IMR-90 (cell line): ENCODE measurements at regions not wholly inside any gene's neighbourhood (a gene's known extent, or its start where the extent isn't known, plus 50 kb on each side); places are given as distances from the start of the nearest gene placed in this dataset.

Experiments used
- ATAC-seq: fragments of 200-7000 bp; cut with Tn5 transposase; 2 replicates; pipeline ENCODE4 v1.9.1; 2020; ENCODE audit warnings: low read depth, mild to moderate bottlenecking, moderate library complexity
- BruUV-seq: library from RNA; stranded (reverse); fragments of 400-500 nt; replicated peaks from 2 replicates; lab custom pipeline; 2021; lab: Mats Ljungman, UMichigan
- CTCF ChIA-PET: fragments of 300-600 bp; formaldehyde crosslinking; extraction: SDS; loops from one replicate; lab custom pipeline; 2021; ENCODE audit warnings: antibody characterized with exemption; lab: Yijun Ruan, JAX
- POLR2A ChIA-PET: fragments of 300-600 bp; sonication (Branson Sonifier 250); formaldehyde crosslinking; loops from one replicate; lab custom pipeline; 2022; ENCODE audit warnings: antibody characterized with exemption; ENCODE audit not compliant: unreplicated experiment; lab: Charles Lee
- DNase-seq: peaks from one replicate; pipeline ENCODE4 v3.0.0; 2013
- H2AFZ ChIP-seq: replicated peaks from 2 replicates; pipeline ENCODE3; 2013; ENCODE audit warnings: low read length, mild to moderate bottlenecking; ENCODE audit not compliant: poor library complexity
- H2AK5ac ChIP-seq: 2 replicates; pipeline ENCODE4 v1.6.1; 2013; ENCODE audit warnings: low read depth, low read length, inconsistent platforms
- H2AK9ac ChIP-seq: replicated peaks from 2 replicates; pipeline ENCODE3; 2013; ENCODE audit warnings: mild to moderate bottlenecking, low read depth, low read length, moderate library complexity; ENCODE audit not compliant: poor library complexity
- H2BK120ac ChIP-seq: 2 replicates; pipeline ENCODE4 v1.6.1; 2013; ENCODE audit warnings: low read depth, low read length, inconsistent platforms
- H2BK15ac ChIP-seq: 3 replicates; pipeline ENCODE4 v1.6.1; 2013; ENCODE audit warnings: low read depth, low read length, inconsistent platforms
- H2BK20ac ChIP-seq: 2 replicates; pipeline ENCODE4 v1.6.1; 2013; ENCODE audit warnings: low read depth, mild to moderate bottlenecking, inconsistent platforms, low read length, moderate library complexity
- H2BK5ac ChIP-seq: 2 replicates; pipeline ENCODE4 v1.6.1; 2013; ENCODE audit warnings: mild to moderate bottlenecking, low read depth, low read length, inconsistent platforms; ENCODE audit not compliant: poor library complexity, severe bottlenecking
- H3K14ac ChIP-seq: replicated peaks from 2 replicates; pipeline ENCODE4 v1.6.1; 2013; ENCODE audit warnings: low read depth, low read length, inconsistent platforms
- H3K18ac ChIP-seq: 2 replicates; pipeline ENCODE4 v1.6.1; 2013; ENCODE audit warnings: low read depth, low read length, control low read depth
- H3K23ac ChIP-seq: 2 replicates; pipeline ENCODE4 v1.6.1; 2013; ENCODE audit warnings: low read depth, low read length, inconsistent platforms
- H3K27ac ChIP-seq: 2 replicates; pipeline ENCODE4 v1.5.1; 2013; ENCODE audit warnings: mild to moderate bottlenecking, control low read depth, low read length; ENCODE audit not compliant: insufficient read depth
- H3K27me3 ChIP-seq: 2 replicates; pipeline ENCODE4 v1.6.1; 2013; ENCODE audit warnings: low read length; ENCODE audit not compliant: control insufficient read depth, insufficient read depth
- H3K36me3 ChIP-seq: 2 replicates; pipeline ENCODE4 v1.6.1; 2013; ENCODE audit warnings: low read length, mixed read lengths; ENCODE audit not compliant: control insufficient read depth, insufficient read depth
- H3K4ac ChIP-seq: 2 replicates; pipeline ENCODE4 v1.6.1; 2013; ENCODE audit warnings: low read depth, low read length, inconsistent platforms
- H3K4me1 ChIP-seq: 2 replicates; pipeline ENCODE4 v1.6.1; 2013; ENCODE audit warnings: low read length, mixed read lengths; ENCODE audit not compliant: control insufficient read depth, insufficient read depth
- H3K4me2 ChIP-seq: 2 replicates; pipeline ENCODE4 v1.6.1; 2013; ENCODE audit warnings: low read depth, mild to moderate bottlenecking, control low read depth, low read length, moderate library complexity
- H3K4me3 ChIP-seq: 2 replicates; pipeline ENCODE4 v1.5.1; 2013; ENCODE audit warnings: low read depth, mild to moderate bottlenecking, control low read depth, low read length, moderate library complexity; ENCODE audit not compliant: insufficient read depth
- H3K56ac ChIP-seq: 2 replicates; pipeline ENCODE4 v1.6.1; 2013; ENCODE audit warnings: low read length, inconsistent platforms; ENCODE audit not compliant: insufficient read depth; ENCODE audit errors: extremely low read depth
- H3K79me1 ChIP-seq, 2 experiments: 2 replicates each; pipeline ENCODE4 v1.6.1; 2013; ENCODE audit warnings: low read length in 2 of 2, inconsistent platforms in 1 of 2, low read depth in 1 of 2
- H3K9ac ChIP-seq: 2 replicates; pipeline ENCODE4 v1.6.1; 2013; ENCODE audit warnings: low read depth, low read length, control low read depth
- H3K9me1 ChIP-seq: 2 replicates; pipeline ENCODE4 v1.6.1; 2013; ENCODE audit warnings: low read length, inconsistent platforms; ENCODE audit not compliant: insufficient read depth
- H3K9me3 ChIP-seq: 2 replicates; pipeline ENCODE4 v1.6.1; 2013; ENCODE audit warnings: low read length; ENCODE audit not compliant: control insufficient read depth, insufficient read depth
- H4K20me1 ChIP-seq: 2 replicates; pipeline ENCODE4 v1.6.1; 2013; ENCODE audit warnings: low read length, inconsistent platforms; ENCODE audit not compliant: insufficient read depth
- H4K5ac ChIP-seq: 2 replicates; pipeline ENCODE4 v1.6.1; 2013; ENCODE audit warnings: mild to moderate bottlenecking, low read depth, low read length, control low read depth
- H4K8ac ChIP-seq, 2 experiments: 2 replicates each; pipeline ENCODE4 v1.6.1; 2013; ENCODE audit warnings: low read depth in 2 of 2, low read length in 2 of 2, control low read depth in 1 of 2, inconsistent platforms in 1 of 2
- H4K91ac ChIP-seq: 2 replicates; pipeline ENCODE4 v1.6.1; 2013; ENCODE audit warnings: low read depth, low read length, inconsistent platforms; ENCODE audit not compliant: insufficient read depth
- BHLHE40 ChIP-seq: fragments of 150-350 bp; IDR thresholded peaks from 2 replicates; pipeline ENCODE4 v1.6.1; 2016; ENCODE audit warnings: mild to moderate bottlenecking, low read depth, low read length
- CEBPB ChIP-seq: IDR thresholded peaks from 2 replicates; pipeline ENCODE4 v1.6.1; 2012; ENCODE audit warnings: low read depth, low read length, improper control_type of control experiment
- CHD1 ChIP-seq: IDR thresholded peaks from 2 replicates; pipeline ENCODE4 v1.6.1; 2012; ENCODE audit warnings: low read depth, low read length, improper control_type of control experiment
- FOS ChIP-seq: fragments of 150-350 bp; IDR thresholded peaks from 2 replicates; pipeline ENCODE4 v1.6.1; 2016; ENCODE audit warnings: low read depth, low read length
- MAFK ChIP-seq: IDR thresholded peaks from 2 replicates; pipeline ENCODE4 v1.6.1; 2012; ENCODE audit warnings: low read depth, low read length, improper control_type of control experiment
- MAZ ChIP-seq: IDR thresholded peaks from 2 replicates; pipeline ENCODE4 v1.6.1; 2012; ENCODE audit warnings: low read depth, mild to moderate bottlenecking, low read length, improper control_type of control experiment, moderate library complexity, borderline replicate concordance
- MXI1 ChIP-seq: IDR thresholded peaks from 2 replicates; pipeline ENCODE4 v1.6.1; 2012; ENCODE audit warnings: low read depth, mild to moderate bottlenecking, low read length, moderate library complexity, borderline replicate concordance
- NFE2L2 ChIP-seq: fragments of 150-350 bp; IDR thresholded peaks from 2 replicates; pipeline ENCODE4 v1.6.1; 2016; ENCODE audit warnings: low read depth, mild to moderate bottlenecking, low read length
- POLR2A ChIP-seq: IDR thresholded peaks from 2 replicates; pipeline ENCODE4 v1.6.1; 2012; ENCODE audit warnings: mild to moderate bottlenecking, low read depth, low read length
- RAD21 ChIP-seq: IDR thresholded peaks from 2 replicates; pipeline ENCODE4 v1.6.1; 2012; ENCODE audit warnings: low read length, improper control_type of control experiment
- RCOR1 ChIP-seq: IDR thresholded peaks from 2 replicates; pipeline ENCODE4 v1.6.1; 2012; ENCODE audit warnings: mild to moderate bottlenecking, low read length, improper control_type of control experiment; ENCODE audit not compliant: insufficient replicate concordance
- RFX5 ChIP-seq: IDR thresholded peaks from 2 replicates; pipeline ENCODE4 v1.8.0; 2012; ENCODE audit warnings: low read depth, mild to moderate bottlenecking, low read length, moderate library complexity
- SMC3 ChIP-seq: fragments of 150-350 bp; IDR thresholded peaks from 2 replicates; pipeline ENCODE4 v1.6.1; 2016; ENCODE audit warnings: low read depth, mild to moderate bottlenecking, antibody characterized with exemption, low read length, moderate library complexity
- WGBS, 2 experiments: methylation state at CpG; one replicate each; pipeline versions ENCODE4 v1.1.5 to v1.1.7; 2013; ENCODE audit warnings: missing lambda C conversion rate in 2 of 2; ENCODE audit not compliant: insufficient read length in 1 of 2; ENCODE audit errors: extremely low coverage in 2 of 2; 5-methylcytosine and 5-hydroxymethylcytosine counted together
- dilution Hi-C: fragments of 300-500 bp; cut with HindIII; formaldehyde crosslinking; loops from one replicate; pipeline ENCODE4 v1.14.3; 2018; ENCODE audit warnings: low sequenced_read_pairs; ENCODE audit not compliant: unreplicated experiment
- in situ Hi-C: fragments of 300-500 bp; cut with MboI; formaldehyde crosslinking; loops from 3 replicates; pipeline ENCODE4 v1.14.3; 2019; ENCODE audit warnings: low sequenced_read_pairs, inconsistent platforms, mixed read lengths
- intact Hi-C: fragments of 100-400 bp; cut with micrococcal nuclease; formaldehyde crosslinking; loops from 2 replicates; pipeline ENCODE4 v1.10.0; 2022
- TF ChIP-seq, protein P1 (sequence below): conservative IDR thresholded peaks from 2 replicates; pipeline ENCODE4 v1.5.1; 2012; ENCODE audit warnings: mild to moderate bottlenecking, low read depth, low read length, improper control_type of control experiment
- TF ChIP-seq, protein P2 (sequence below): fragments of 150-350 bp; IDR thresholded peaks from 2 replicates; pipeline ENCODE4 v1.6.1; 2016; ENCODE audit warnings: low read depth, mild to moderate bottlenecking, low read length, moderate library complexity, borderline replicate concordance
- TF ChIP-seq, protein P3 (sequence below): fragments of 150-350 bp; IDR thresholded peaks from 2 replicates; pipeline ENCODE4 v1.6.1; 2017; ENCODE audit warnings: mild to moderate bottlenecking, antibody characterized with exemption, low read length, low read depth

DNA sequence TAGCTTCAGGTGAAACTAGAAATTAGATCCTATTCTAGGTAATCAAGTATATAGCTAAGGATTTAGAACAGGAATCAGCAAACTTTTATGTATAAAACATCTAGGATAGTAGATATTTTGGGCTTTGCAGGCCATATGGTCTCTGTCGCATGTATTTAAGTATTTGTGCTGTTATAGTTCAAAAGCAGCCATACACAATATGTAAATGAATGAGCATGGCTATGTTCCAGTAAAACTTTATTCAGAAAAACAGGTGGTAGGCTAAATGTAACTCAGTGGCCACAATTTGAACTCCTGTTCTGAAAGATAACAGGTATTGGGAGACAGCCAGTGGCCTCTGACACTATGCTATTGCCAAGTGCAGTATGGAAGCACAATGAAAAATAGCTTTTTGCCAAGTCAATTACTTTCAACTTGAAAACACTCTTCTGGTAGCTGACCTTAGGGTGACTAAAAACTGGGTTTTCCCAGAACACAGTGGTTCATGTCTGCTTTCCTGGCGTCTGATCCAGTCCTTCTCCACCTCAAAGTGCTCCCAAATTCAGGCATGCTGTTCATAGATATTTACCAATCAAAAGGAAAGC, 304.7 kb upstream of the SYT4 start:
- Histone ChIP-seq H2BK5ac (no peak overlapping the region), H3K9me3 (no peaks in the 10 kb centered on the region), H3K18ac (no peak overlapping the region), H3K4ac (no peak overlapping the region), H3K27me3 (no peaks in the 10 kb centered on the region), H3K9me1 (no peaks in the 10 kb centered on the region), H2AK5ac (no peak overlapping the region), H4K5ac (no peak overlapping the region), H3K4me1 (no peaks in the 10 kb centered on the region), H3K4me3 (no peak overlapping the region), H3K56ac (no peak overlapping the region), H4K91ac (no peak overlapping the region), H3K4me2 (no peak overlapping the region), H2AK9ac (no peak overlapping the region), H4K20me1 (no peaks in the 10 kb centered on the region), H2BK120ac (no peak overlapping the region), H3K23ac (no peak overlapping the region), H4K8ac (no peak overlapping the region), H3K79me1 (no peaks in the 10 kb centered on the region), H2BK15ac (no peak overlapping the region), H3K36me3 (no peaks in the 10 kb centered on the region), H3K9ac (no peak overlapping the region), H2BK20ac (no peak overlapping the region), H2AFZ (no peak overlapping the region), H3K27ac (no peak overlapping the region), H3K14ac (no peak overlapping the region)
- ChIA-PET CTCF (interaction anchor here (0.6 to 1.5 kb wide), 3 partner anchors 11 to 1514 kb away, joined by 3 to 5 read pairs (median 3); no protein-coding TSS in a partner anchor), POLR2A (no interaction called here)
- in situ Hi-C loops: loop anchor here (25.0 kb wide), 1 partner anchor 1470 kb away; no protein-coding TSS in a partner anchor
- intact Hi-C loops: no loop called here
- no peak for TF ChIP-seq MAFK
- TF ChIP-seq SMC3: no peak
- no peak for TF ChIP-seq MXI1
- no peak for TF ChIP-seq MAZ
- TF ChIP-seq BHLHE40: no peak
- TF ChIP-seq, protein P1, sequence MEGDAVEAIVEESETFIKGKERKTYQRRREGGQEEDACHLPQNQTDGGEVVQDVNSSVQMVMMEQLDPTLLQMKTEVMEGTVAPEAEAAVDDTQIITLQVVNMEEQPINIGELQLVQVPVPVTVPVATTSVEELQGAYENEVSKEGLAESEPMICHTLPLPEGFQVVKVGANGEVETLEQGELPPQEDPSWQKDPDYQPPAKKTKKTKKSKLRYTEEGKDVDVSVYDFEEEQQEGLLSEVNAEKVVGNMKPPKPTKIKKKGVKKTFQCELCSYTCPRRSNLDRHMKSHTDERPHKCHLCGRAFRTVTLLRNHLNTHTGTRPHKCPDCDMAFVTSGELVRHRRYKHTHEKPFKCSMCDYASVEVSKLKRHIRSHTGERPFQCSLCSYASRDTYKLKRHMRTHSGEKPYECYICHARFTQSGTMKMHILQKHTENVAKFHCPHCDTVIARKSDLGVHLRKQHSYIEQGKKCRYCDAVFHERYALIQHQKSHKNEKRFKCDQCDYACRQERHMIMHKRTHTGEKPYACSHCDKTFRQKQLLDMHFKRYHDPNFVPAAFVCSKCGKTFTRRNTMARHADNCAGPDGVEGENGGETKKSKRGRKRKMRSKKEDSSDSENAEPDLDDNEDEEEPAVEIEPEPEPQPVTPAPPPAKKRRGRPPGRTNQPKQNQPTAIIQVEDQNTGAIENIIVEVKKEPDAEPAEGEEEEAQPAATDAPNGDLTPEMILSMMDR: no peak
- TF ChIP-seq FOS: no peak
- TF ChIP-seq, protein P2, sequence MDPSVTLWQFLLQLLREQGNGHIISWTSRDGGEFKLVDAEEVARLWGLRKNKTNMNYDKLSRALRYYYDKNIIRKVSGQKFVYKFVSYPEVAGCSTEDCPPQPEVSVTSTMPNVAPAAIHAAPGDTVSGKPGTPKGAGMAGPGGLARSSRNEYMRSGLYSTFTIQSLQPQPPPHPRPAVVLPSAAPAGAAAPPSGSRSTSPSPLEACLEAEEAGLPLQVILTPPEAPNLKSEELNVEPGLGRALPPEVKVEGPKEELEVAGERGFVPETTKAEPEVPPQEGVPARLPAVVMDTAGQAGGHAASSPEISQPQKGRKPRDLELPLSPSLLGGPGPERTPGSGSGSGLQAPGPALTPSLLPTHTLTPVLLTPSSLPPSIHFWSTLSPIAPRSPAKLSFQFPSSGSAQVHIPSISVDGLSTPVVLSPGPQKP: no peak
- TF ChIP-seq, protein P3, sequence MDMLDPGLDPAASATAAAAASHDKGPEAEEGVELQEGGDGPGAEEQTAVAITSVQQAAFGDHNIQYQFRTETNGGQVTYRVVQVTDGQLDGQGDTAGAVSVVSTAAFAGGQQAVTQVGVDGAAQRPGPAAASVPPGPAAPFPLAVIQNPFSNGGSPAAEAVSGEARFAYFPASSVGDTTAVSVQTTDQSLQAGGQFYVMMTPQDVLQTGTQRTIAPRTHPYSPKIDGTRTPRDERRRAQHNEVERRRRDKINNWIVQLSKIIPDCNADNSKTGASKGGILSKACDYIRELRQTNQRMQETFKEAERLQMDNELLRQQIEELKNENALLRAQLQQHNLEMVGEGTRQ: no peak
- TF ChIP-seq RAD21: no peak
- no peak for TF ChIP-seq CEBPB
- TF ChIP-seq NFE2L2: no peak
- TF ChIP-seq CHD1: no peak
- TF ChIP-seq POLR2A: no peak
- TF ChIP-seq RFX5: no peak
- TF ChIP-seq RCOR1: no peak
- WGBS, 2 experiments: no CpG with 5 or more reads among the region's 2 CpGs
- ATAC-seq (no peak), DNase-seq (no peak)
- no TSS peak for BruUV-seq
- dilution Hi-C loops: no loop called here
